PFSK-1 (cell line): ENCODE measurements at regions not wholly inside any gene's neighbourhood (a gene's known extent, or its start where the extent isn't known, plus 50 kb on each side); places are given as distances from the start of the nearest gene placed in this dataset.

Experiments
- FOXP2 ChIP-seq: optimal IDR thresholded peaks from 2 replicates; pipeline ENCODE3; 2011; ENCODE audit warnings: borderline replicate concordance, control low read depth, inconsistent platforms; ENCODE audit not compliant: insufficient read depth; ENCODE audit errors: extremely low read length, extremely low read depth
- POLR2AphosphoS5 ChIP-seq: IDR thresholded peaks from 2 replicates; pipeline ENCODE4 v1.6.1; 2012; ENCODE audit warnings: low read depth, mild to moderate bottlenecking, control low read depth, low read length, moderate library complexity
- SIN3A ChIP-seq: IDR thresholded peaks from 2 replicates; pipeline ENCODE4 v1.6.1; 2012; ENCODE audit warnings: mild to moderate bottlenecking, low read length, moderate library complexity, borderline replicate concordance; ENCODE audit not compliant: insufficient read depth
- TAF1 ChIP-seq: IDR thresholded peaks from 2 replicates; pipeline ENCODE4 v1.6.1; 2012; ENCODE audit warnings: low read length, control low read depth, borderline replicate concordance; ENCODE audit not compliant: insufficient read depth
- TF ChIP-seq, protein P1 (sequence below), 2 experiments: IDR thresholded peaks; 2 replicates each; pipeline versions ENCODE4 v1.6.1 to v1.8.0; 2011 to 2012; ENCODE audit warnings: low read depth in 2 of 2, low read length in 2 of 2, control low read depth in 1 of 2, inconsistent platforms in 1 of 2, mild to moderate bottlenecking in 1 of 2, moderate library complexity in 1 of 2; ENCODE audit not compliant: insufficient read depth in 1 of 2

GRCh38 chr2:45275806-45276205 lies 266.6 kb upstream of the SIX2 start:
- TF ChIP-seq TAF1 (no peak), SIN3A (no peak), FOXP2 (no peak), POLR2AphosphoS5 (no peak)
- TF ChIP-seq, protein P1, sequence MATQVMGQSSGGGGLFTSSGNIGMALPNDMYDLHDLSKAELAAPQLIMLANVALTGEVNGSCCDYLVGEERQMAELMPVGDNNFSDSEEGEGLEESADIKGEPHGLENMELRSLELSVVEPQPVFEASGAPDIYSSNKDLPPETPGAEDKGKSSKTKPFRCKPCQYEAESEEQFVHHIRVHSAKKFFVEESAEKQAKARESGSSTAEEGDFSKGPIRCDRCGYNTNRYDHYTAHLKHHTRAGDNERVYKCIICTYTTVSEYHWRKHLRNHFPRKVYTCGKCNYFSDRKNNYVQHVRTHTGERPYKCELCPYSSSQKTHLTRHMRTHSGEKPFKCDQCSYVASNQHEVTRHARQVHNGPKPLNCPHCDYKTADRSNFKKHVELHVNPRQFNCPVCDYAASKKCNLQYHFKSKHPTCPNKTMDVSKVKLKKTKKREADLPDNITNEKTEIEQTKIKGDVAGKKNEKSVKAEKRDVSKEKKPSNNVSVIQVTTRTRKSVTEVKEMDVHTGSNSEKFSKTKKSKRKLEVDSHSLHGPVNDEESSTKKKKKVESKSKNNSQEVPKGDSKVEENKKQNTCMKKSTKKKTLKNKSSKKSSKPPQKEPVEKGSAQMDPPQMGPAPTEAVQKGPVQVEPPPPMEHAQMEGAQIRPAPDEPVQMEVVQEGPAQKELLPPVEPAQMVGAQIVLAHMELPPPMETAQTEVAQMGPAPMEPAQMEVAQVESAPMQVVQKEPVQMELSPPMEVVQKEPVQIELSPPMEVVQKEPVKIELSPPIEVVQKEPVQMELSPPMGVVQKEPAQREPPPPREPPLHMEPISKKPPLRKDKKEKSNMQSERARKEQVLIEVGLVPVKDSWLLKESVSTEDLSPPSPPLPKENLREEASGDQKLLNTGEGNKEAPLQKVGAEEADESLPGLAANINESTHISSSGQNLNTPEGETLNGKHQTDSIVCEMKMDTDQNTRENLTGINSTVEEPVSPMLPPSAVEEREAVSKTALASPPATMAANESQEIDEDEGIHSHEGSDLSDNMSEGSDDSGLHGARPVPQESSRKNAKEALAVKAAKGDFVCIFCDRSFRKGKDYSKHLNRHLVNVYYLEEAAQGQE (IDR thresholded peaks at IDR 0.05; ENCODE audit: insufficient read depth in 1 of 2, low read depth in 2 of 2, low read length in 2 of 2), result no peak

DNA sequence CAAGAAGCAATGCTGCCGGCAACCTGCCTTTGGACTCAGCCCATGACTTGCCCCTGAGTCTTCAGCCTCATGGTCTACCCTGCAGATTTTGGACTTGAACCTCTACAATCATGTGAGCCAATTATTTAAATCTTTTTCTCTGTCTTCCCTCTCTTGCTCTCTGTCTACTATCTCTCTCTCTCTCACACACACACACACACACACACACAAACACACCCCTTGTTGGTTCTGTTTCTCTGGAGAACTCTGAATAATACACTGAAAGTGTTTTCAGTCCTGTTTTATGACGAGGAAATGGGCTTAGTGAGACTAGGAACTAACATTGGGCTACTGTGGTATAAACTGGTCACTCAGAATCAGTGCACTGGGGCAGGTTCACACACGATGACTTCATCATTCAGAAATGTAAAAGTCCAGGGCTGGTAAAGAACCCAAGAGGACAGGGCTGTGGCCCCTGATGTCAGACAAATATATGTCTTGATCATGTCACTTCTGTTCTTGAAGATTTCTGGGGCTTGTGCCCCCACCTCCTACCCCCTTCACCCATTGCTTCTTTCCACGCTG lies 266.1 kb upstream of the SIX2 start:
- TF ChIP-seq TAF1, result no peak
- TF ChIP-seq FOXP2, result no peak
- TF ChIP-seq SIN3A, result no peak
- TF ChIP-seq, protein P1 (IDR thresholded peaks at IDR 0.05; ENCODE audit: insufficient read depth in 1 of 2, low read depth in 2 of 2, low read length in 2 of 2), result no peak
- TF ChIP-seq POLR2AphosphoS5, result no peak

DNA sequence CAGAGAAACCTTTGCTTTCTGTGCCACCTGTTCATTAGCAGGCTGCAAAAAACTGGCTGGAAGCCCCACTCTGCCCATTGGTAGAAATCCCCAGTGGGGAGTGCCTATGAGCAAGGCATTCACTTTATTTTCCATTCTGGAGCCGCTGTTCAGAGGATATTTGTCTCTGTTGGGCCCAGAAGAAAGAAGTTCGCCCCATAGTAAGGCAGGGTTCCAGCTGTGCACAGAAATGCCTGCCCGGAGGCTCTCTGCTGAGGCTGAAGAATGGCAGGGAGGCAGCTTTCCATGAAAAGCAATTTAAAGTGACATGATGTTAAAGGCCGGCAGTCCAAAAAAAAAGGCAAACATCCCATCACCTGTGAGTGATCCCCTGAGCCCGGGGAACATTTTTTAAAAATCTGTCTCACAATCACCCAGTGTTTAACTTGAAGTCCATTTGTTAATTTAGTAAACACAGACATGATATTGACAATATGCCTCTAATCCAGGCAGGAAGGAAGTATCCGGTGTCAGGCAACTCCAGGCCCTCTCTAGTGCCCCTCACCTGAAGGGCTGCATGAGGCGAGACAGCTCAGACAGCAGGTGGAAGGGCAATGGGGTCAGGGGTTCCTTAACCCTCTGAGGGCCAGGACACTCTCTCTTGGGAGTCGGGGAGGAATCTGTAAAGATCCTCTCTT lies 265.1 kb upstream of the SIX2 start:
- TF ChIP-seq SIN3A (no peak), POLR2AphosphoS5 (no peak), TAF1 (no peak), FOXP2 (no peak)
- TF ChIP-seq, protein P1 (IDR thresholded peaks at IDR 0.05; ENCODE audit: insufficient read depth in 1 of 2, low read depth in 2 of 2, low read length in 2 of 2), result no peak

- TF ChIP-seq SIN3A, result no peak
- no peak for TF ChIP-seq TAF1
Observed at GRCh38 chr2:45273412-45274249, 264.4 kb upstream of the SIX2 start.

- TF ChIP-seq POLR2AphosphoS5 (no peak), SIN3A (no peak), FOXP2 (no peak), TAF1 (no peak)
- TF ChIP-seq, protein P1 (IDR thresholded peaks at IDR 0.05; ENCODE audit: insufficient read depth in 1 of 2, low read depth in 2 of 2, low read length in 2 of 2), result no peak
Observed at GRCh38 chr2:45272549-45273265, 263.5 kb upstream of the SIX2 start.
